RKO (cell line): ENCODE measurements at regions not wholly inside any gene's neighbourhood (a gene's known extent, or its start where the extent isn't known, plus 50 kb on each side); places are given as distances from the start of the nearest gene placed in this dataset.
"Not testable (repeated sequence)": the region's sequence is repeated elsewhere in the genome, so short reads cannot be mapped to it uniquely, and the experiment has no call there.

Source experiments
- DNase-seq: peaks from one replicate; pipeline ENCODE4 v3.0.0-alpha.2; 2016; ENCODE audit warnings: low spot score

GRCh38 chr13:48583859-48584311 lies 51.0 kb upstream of the RCBTB2 start:
- DNase-seq: no peak

DNA sequence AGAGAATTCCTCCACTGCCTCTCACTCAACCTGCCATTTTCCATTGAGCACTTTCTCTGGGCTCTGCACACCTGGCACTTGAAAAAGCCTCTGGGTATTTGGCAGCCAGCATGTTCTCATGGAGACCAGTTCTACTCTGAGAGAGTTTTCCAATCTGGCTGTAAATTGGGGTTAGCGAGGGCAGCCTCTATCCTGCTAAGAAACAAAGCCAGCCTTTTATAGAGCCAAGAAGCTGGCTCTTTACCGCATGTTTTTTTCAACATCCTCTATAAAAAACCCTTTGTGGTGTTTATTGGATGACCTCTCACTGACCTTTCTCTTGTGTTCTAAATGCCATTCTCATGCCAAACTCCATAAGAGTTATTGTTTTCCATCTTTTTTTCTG lies 52.6 kb upstream of the RCBTB2 start:
- DNase-seq: no peak

GRCh38 chr13:48586591-48587103 lies 53.8 kb upstream of the RCBTB2 start:
- DNase-seq: no peak

DNA sequence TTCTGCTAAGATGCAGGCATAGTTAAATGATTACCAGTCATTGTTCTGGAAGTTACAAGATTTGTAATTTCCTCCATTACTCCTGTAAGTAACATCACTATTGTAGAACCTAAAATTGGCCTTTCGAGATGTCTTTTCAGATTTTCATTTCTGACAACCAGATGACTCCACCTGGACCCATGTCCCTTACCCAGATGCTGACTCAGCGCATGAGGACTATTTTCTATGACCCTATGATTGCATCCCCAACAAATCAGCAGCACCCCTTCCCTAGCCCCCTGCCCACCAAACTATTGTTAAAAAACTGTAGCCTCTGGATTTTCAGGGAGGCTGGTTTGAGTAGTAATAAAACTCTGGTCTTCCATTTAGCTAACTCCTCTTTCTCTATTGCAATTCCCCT lies 55.2 kb upstream of the RCBTB2 start:
- no peak for DNase-seq

- DNase-seq: no peak
Observed at GRCh38 chr13:48590141-48590901, 57.4 kb upstream of the RCBTB2 start.

- not testable (repeated sequence) for DNase-seq
Observed at GRCh38 chr13:48591124-48591872, 58.4 kb upstream of the RCBTB2 start.

GRCh38 chr13:48591889-48592687 lies 59.2 kb upstream of the RCBTB2 start:
- no peak for DNase-seq

- DNase-seq: no peak
Observed at GRCh38 chr13:48592688-48593049, 59.8 kb upstream of the RCBTB2 start.

- no peak for DNase-seq
Observed at GRCh38 chr13:48593536-48593935, 60.2 kb upstream of the CYSLTR2 start.

DNA sequence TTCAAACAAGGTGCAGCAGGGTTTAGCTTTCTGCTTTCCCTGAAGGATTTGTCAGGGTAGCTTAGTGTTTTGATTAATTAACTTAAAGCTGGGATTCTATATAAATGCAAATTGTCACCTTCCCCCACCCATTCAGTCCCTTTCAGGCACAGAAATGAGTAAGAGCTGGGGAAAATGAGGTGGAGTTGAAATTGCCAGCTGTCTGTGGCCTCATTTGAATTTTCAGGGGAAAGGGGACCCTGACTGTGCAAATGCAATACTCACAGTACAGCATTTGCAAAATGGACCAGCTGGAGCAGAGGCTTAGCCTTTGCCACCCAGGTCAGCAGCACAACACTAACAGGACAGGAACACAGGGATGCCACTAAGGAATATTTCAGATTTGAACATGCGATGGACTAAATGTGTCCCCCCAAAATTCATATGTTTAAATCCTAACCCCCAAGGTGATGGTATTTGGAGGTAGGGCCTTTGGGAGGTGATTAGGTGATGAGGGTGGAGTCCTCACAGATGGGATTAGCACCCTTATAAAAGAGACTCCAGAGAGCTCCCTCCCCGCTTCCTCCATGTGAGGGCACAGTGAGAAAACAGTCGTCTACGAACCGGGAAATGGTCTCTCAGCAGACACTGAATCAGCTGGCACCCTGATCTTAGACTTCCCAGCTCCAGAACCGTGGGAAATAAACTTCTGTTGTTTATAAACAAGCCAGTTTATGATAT lies 59.5 kb upstream of the CYSLTR2 start:
- no peak for DNase-seq

DNA sequence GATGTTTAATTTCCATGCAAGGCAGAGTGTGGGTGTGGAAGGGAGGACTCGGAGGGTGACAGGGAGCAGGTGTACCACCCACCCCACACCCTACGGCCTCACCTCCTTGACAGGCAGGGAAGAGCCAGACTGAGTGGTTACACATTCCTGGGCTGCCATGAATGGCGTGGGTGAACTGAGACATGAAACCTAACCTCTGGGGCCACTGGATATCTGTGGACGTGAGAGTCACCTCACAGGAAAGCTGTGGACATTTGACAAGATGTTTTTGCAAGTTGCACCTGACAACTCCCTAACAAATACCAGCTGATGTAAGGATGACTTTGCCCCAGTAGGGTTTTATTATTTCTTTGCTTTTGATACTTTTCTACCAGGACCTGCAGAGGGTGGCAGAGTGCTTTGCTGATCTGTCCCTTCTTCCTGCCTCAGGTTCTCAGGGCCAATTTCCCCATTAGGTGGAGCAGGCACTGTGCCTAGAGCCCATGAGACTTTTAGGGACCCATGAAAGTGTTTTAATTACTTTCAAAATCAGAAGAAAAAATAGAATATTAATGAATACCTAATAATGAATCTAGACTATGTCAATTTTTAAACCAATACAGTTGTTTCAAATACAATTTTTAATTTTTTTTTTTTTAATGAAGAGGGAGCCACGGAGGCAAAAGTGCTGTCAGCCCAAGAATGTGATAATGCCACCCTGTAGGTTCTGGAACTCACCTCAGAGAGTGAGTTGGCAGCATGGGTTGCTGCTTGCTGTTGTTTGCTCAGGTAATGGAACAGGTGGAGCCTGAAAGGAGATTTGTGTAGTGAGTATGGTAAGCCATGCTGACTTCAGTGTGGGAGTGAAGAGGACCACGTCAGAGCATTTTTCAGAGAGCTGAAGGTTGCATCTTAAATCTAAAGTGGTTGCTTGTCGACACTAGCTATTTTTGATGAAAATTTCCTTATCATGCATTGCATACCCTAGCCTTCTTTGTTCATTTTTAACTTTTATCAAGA lies 58.0 kb upstream of the CYSLTR2 start:
- DNase-seq: peak; percentile 83

DNA sequence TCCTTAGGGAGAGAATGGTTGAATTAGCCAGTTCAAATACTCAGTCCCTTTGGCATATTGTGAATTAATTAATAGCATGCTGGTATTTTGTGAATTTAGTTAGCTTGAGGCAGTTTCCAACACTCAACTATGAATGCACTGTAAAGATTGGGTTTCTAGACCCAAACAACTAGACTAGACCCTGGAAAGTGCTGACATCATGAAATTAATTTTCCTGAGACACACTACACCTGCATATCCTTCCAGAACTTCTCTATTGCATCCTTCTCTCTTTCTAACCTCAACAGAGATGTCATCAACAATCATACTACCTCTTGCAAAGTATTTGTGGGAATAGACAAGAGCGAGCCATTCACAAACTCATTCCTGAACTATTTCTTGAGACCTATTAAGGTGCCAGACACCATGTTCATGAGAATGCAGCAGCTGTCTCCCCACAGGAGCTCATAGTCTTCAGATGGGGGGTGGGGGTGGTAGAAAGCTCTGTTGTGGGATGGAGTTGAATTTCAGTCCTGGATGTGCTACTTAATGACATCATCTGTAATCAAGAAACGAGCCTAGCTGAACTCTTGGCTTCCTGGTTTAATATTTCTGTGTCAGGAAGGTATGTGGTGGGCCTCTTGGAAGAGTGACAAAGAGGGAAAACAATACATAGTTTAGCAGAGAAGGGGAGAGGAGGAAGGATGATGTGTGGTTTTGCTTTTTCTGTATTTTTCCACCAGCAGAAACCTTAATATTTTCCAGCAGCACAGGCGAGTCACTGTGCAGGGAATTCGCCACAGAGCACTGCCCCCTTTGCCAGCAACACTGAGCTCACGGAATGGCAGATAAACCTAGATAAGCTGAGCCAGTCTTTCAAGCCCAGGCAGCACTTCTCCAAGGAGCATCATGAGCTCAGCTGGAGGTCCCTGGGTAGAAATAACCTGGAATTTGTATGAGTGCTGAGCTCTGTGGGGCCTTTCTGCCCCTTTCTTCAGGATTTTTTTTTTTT lies 53.1 kb upstream of the CYSLTR2 start:
- DNase-seq: no peak

DNA sequence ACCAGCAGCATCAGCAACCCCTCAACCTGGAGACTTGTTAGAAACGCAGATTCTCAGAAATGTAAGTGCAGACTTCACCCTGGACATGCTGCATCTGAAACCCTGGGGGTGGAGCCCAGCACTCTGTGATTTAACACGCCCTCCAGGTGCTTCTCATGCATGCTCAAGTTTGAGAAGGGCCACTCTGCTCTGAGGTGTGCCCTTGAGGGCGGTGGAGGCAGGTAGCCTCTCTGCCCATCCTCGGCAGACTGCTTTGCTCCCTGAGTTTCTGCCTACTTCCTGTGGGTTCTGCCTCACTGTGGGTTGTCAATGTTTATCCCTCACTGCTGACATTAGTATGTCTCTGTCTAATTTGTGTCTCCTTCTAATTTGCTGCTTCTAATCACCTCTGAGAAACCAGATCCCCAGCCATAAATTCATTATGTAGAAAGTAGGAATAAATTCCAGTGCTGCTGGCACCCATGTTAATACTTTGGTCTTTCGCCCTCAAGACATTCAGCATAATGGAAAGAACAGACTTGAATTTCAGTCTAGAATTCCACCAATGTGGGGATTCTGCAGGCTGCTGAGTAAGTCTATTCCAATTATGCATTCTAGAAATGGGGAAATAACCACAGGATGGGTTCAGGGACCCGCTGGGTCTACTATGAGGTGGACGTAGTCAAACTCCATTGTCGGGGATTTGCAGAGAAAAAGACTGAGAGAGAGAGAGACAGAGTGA lies 51.3 kb upstream of the CYSLTR2 start:
- no peak for DNase-seq

- no peak for DNase-seq
Observed at GRCh38 chr13:48603375-48603774, 50.4 kb upstream of the CYSLTR2 start.
